Prostate gland (tissue), 2 donors: ENCODE measurements at regions not wholly inside any gene's neighbourhood (a gene's known extent, or its start where the extent isn't known, plus 50 kb on each side); places are given as distances from the start of the nearest gene placed in this dataset.

Experiments used
- DNase-seq: peaks from one replicate; pipeline ENCODE4 v3.0.0-alpha.2; 2019; ENCODE audit warnings: low spot score
- H3K27ac ChIP-seq, 2 donors: fragments of 200-600 bp; sonication (generic); 2 replicates each; pipeline ENCODE4 v1.5.1; 2017 to 2019
- H3K27me3 ChIP-seq: fragments of 200-600 bp; sonication (generic); replicated peaks from 2 replicates; pipeline ENCODE4 v1.5.1; 2019; ENCODE audit not compliant: insufficient read depth
- H3K36me3 ChIP-seq, 2 donors: fragments of 200-600 bp; sonication (generic); 1 replicate in 1 of 2; 2 replicates in 1 of 2; pipeline versions ENCODE4 v1.5.1 to v1.8.1; 2017 to 2019
- H3K4me1 ChIP-seq: fragments of 200-600 bp; sonication (generic); replicated peaks from 2 replicates; pipeline ENCODE4 v1.5.1; 2019
- H3K4me3 ChIP-seq, 2 donors: fragments of 200-600 bp; sonication (generic); 2 replicates each; pipeline ENCODE4 v1.5.1; 2017 to 2019
- H3K9me3 ChIP-seq: fragments of 200-600 bp; sonication (generic); 2 replicates; pipeline ENCODE4 v1.5.1; 2017
- POLR2A ChIP-seq: fragments of 450-650 bp; IDR thresholded peaks from one replicate; pipeline ENCODE4 v1.6.1; 2016; ENCODE audit warnings: antibody characterized with exemption, mild to moderate bottlenecking
- POLR2AphosphoS5 ChIP-seq: sonication (generic); formaldehyde crosslinking; IDR thresholded peaks from one replicate; pipeline ENCODE4 v1.6.1; 2017; ENCODE audit warnings: antibody characterized with exemption
- WGBS: methylation state at CpG from one replicate; pipeline ENCODE4 v1.1.5; 2018; 5-methylcytosine and 5-hydroxymethylcytosine counted together
- intact Hi-C: fragments of 100-400 bp; cut with DNase I; formaldehyde crosslinking; loops from one replicate; pipeline ENCODE4 v1.14.2; 2022
- TF ChIP-seq, protein P1 (sequence below), 4 experiments: fragments of 200-600 bp in 2 of 4; fragments of 450-650 bp in 2 of 4; sonication (generic) in 2 of 4; IDR thresholded peaks; 1 replicate in 3 of 4; 2 replicates in 1 of 4; pipeline ENCODE4 v1.5.1; 2016 to 2019; ENCODE audit warnings: antibody characterized with exemption in 4 of 4, mild to moderate bottlenecking in 2 of 4, moderate library complexity in 2 of 4

DNA sequence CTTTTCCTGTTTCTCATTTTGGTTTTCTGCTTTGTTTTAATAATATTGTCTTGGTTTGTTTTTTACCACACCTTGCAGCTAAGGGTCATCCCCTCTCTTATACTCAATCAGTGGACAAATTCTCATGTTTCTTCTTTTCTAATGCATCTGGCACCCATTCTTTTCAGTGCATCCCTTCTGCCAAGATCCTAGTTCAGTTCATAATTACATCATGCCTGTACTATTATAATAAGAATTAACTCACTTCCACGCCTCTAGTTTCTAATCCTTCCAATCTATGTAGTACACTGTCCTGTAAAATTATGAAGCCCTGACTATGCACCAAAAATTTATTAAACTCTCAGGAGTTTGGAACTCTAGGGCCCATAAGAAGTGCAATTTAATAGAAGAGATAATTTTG lies 126.1 kb downstream of the FAT4 start:
- intact Hi-C loops = no loop called here
- DNase-seq = no peak
- Histone ChIP-seq H3K27ac (no peak overlapping the region), H3K9me3 (no peaks in the 10 kb centered on the region), H3K4me3 (no peak overlapping the region), H3K27me3 (no peaks in the 10 kb centered on the region), H3K4me1 (no peaks in the 10 kb centered on the region), H3K36me3 (no peaks in the 10 kb centered on the region)
- WGBS = 65% methylated on average over 1 of the region's 1 CpG
- TF ChIP-seq POLR2A (no peak), POLR2AphosphoS5 (no peak)
- TF ChIP-seq, protein P1, sequence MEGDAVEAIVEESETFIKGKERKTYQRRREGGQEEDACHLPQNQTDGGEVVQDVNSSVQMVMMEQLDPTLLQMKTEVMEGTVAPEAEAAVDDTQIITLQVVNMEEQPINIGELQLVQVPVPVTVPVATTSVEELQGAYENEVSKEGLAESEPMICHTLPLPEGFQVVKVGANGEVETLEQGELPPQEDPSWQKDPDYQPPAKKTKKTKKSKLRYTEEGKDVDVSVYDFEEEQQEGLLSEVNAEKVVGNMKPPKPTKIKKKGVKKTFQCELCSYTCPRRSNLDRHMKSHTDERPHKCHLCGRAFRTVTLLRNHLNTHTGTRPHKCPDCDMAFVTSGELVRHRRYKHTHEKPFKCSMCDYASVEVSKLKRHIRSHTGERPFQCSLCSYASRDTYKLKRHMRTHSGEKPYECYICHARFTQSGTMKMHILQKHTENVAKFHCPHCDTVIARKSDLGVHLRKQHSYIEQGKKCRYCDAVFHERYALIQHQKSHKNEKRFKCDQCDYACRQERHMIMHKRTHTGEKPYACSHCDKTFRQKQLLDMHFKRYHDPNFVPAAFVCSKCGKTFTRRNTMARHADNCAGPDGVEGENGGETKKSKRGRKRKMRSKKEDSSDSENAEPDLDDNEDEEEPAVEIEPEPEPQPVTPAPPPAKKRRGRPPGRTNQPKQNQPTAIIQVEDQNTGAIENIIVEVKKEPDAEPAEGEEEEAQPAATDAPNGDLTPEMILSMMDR (IDR thresholded peaks at IDR 0.05) = no peak

DNA sequence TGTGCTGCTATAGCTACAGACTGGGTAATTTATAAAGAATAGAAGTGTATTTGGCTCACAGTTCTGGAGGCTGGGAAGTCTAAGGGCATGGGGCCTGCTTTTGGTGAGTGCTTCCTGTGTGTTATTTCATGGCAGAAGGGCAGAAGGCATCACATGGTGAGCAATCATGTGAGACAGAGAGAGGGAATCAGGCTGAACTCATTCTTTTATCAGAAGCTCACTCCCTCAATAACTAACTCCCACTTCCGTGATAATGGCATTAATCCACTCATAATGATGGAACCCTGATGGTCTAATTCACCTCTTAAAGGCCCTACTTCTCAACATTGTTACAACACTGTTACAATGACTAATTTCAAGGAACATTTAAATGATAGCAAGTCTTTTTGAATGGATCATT lies 129.4 kb downstream of the FAT4 start:
- Histone ChIP-seq H3K27ac (no peak overlapping the region), H3K27me3 (no peaks in the 10 kb centered on the region), H3K36me3 (no peaks in the 10 kb centered on the region), H3K4me3 (no peak overlapping the region), H3K9me3 (no peaks in the 10 kb centered on the region), H3K4me1 (no peaks in the 10 kb centered on the region)
- intact Hi-C loops = no loop called here
- WGBS = 81% methylated on average over 1 of the region's 1 CpG
- no peak for DNase-seq
- TF ChIP-seq, protein P1 (IDR thresholded peaks at IDR 0.05) = no peak
- TF ChIP-seq POLR2AphosphoS5 (no peak), POLR2A (no peak)

- Histone ChIP-seq H3K27ac (no peak overlapping the region), H3K9me3 (no peaks in the 10 kb centered on the region), H3K36me3 (no peaks in the 10 kb centered on the region), H3K4me1 (no peaks in the 10 kb centered on the region), H3K4me3 (no peak overlapping the region), H3K27me3 (no peaks in the 10 kb centered on the region)
- TF ChIP-seq, protein P1 (IDR thresholded peaks at IDR 0.05) = no peak
- TF ChIP-seq POLR2A = no peak
- no peak for TF ChIP-seq POLR2AphosphoS5
- WGBS = 94% methylated on average over 1 of the region's 1 CpG
- no peak for DNase-seq
- intact Hi-C loops = no loop called here
Measured at GRCh38 chr4:125445525-125445924, 130.8 kb downstream of the FAT4 start.

GRCh38 chr4:125447551-125448290 lies 133.0 kb downstream of the FAT4 start:
- no peaks in the 10 kb centered on the region for H3K36me3 ChIP-seq
- no peaks in the 10 kb centered on the region for H3K4me1 ChIP-seq
- DNase-seq = no peak
- H3K4me3 ChIP-seq = no peak overlapping the region
- TF ChIP-seq POLR2A (no peak), POLR2AphosphoS5 (no peak)
- TF ChIP-seq, protein P1 (IDR thresholded peaks at IDR 0.05) = no peak
- 78% methylated on average over 6 of the region's 6 CpGs for WGBS
- intact Hi-C loops = no loop called here
- no peaks in the 10 kb centered on the region for H3K27me3 ChIP-seq
- no peak overlapping the region for H3K27ac ChIP-seq
- H3K9me3 ChIP-seq = no peaks in the 10 kb centered on the region

- Histone ChIP-seq H3K9me3 (no peaks in the 10 kb centered on the region), H3K4me3 (no peak overlapping the region), H3K36me3 (no peaks in the 10 kb centered on the region), H3K4me1 (no peaks in the 10 kb centered on the region), H3K27ac (no peak overlapping the region), H3K27me3 (no peaks in the 10 kb centered on the region)
- 61% methylated on average over 3 of the region's 3 CpGs for WGBS
- intact Hi-C loops = no loop called here
- TF ChIP-seq, protein P1 (IDR thresholded peaks at IDR 0.05) = no peak
- no peak for TF ChIP-seq POLR2A
- TF ChIP-seq POLR2AphosphoS5 = no peak
- no peak for DNase-seq
Measured at GRCh38 chr4:125456075-125456474, 141.3 kb downstream of the FAT4 start.
